ENCODE measurements at regions not wholly inside any gene's neighbourhood (a gene's known extent, or its start where the extent isn't known, plus 50 kb on each side); places are given as distances from the start of the nearest gene placed in this dataset.

DNA sequence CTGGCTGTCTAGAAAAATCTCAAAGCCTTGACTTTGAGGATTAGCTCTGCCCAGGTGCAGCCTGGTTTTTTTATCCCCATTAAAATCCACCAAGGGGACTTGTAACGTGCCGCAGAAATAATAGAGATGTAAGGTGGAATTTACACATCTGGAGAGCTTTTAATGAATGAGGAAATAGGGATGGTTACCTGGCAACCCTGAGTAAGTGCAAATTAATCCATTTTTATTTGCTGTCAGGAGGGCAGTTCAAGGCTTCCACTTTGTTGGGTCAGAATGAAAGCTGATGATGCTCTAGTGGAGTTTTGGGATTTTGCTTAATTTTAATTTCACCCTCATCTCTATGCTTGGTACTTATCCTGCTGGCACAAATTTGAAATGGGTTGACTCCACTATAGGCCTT is 163.4 kb upstream of the CEP162 start:
- Histone ChIP-seq H3K18ac (ENCODE audit: low read length) (no peak overlapping the region), H2BK120ac (ENCODE audit: insufficient read depth, low read length, poor library complexity) (no peak overlapping the region), H3K36me3 (ENCODE audit: control insufficient read depth in 1 of 2, insufficient read depth in 2 of 2, low read length in 2 of 2) (no peaks in the 10 kb centered on the region), H3K14ac (ENCODE audit: low read length) (no peak overlapping the region), H4K91ac (ENCODE audit: low read depth, low read length) (no peak overlapping the region), H2AFZ (ENCODE audit: insufficient read depth, low read length, poor library complexity) (no peak overlapping the region), H4K8ac (ENCODE audit: low read depth, low read length) (no peak overlapping the region), H3K27ac (ENCODE audit: low read depth, low read length) (no peak overlapping the region), H2BK5ac (ENCODE audit: low read depth, low read length, poor library complexity) (no peak overlapping the region), H3K4me1 (ENCODE audit: control insufficient read depth in 1 of 2, insufficient read depth in 2 of 2, low read length in 2 of 2) (no peaks in the 10 kb centered on the region), H3K23ac (ENCODE audit: low read length) (no peak overlapping the region), H3K9me3 (ENCODE audit: insufficient read depth, low read depth, low read length) (no peaks in the 10 kb centered on the region), H3K4me2 (ENCODE audit: low read length) (no peak overlapping the region), H3K4ac (ENCODE audit: low read depth, low read length) (no peak overlapping the region), H2AK5ac (ENCODE audit: low read length) (no peak overlapping the region), H3K9ac (ENCODE audit: low read length) (no peak overlapping the region), H3K79me2 (ENCODE audit: control insufficient read depth, insufficient read depth, low read length, poor library complexity) (no peaks in the 10 kb centered on the region), H2BK12ac (ENCODE audit: low read length) (no peak overlapping the region), H3K4me3 (ENCODE audit: low read depth, low read length) (no peak overlapping the region), H4K12ac (ENCODE audit: low read depth, low read length) (no peak overlapping the region), H3K79me1 (ENCODE audit: low read length) (no peaks in the 10 kb centered on the region), H3K27me3 (ENCODE audit: insufficient read depth, low read length) (no peaks in the 10 kb centered on the region)
- WGBS (ENCODE audit: extremely low coverage, insufficient coverage, insufficient read length): no CpG with 5 or more reads among the region's 2 CpGs
- DNase-seq: no peak

GRCh38 chr6:84390334-84390733 is 162.9 kb upstream of the CEP162 start:
- Histone ChIP-seq H3K27me3 (ENCODE audit: insufficient read depth, low read length) (no peaks in the 10 kb centered on the region), H3K18ac (ENCODE audit: low read length) (no peak overlapping the region), H2BK120ac (ENCODE audit: insufficient read depth, low read length, poor library complexity) (no peak overlapping the region), H3K4me1 (ENCODE audit: control insufficient read depth in 1 of 2, insufficient read depth in 2 of 2, low read length in 2 of 2) (no peaks in the 10 kb centered on the region), H2BK12ac (ENCODE audit: low read length) (no peak overlapping the region), H3K36me3 (ENCODE audit: control insufficient read depth in 1 of 2, insufficient read depth in 2 of 2, low read length in 2 of 2) (no peaks in the 10 kb centered on the region), H4K8ac (ENCODE audit: low read depth, low read length) (no peak overlapping the region), H3K4me2 (ENCODE audit: low read length) (no peak overlapping the region), H2AK5ac (ENCODE audit: low read length) (no peak overlapping the region), H2AFZ (ENCODE audit: insufficient read depth, low read length, poor library complexity) (no peak overlapping the region), H3K9me3 (ENCODE audit: insufficient read depth, low read depth, low read length) (no peaks in the 10 kb centered on the region), H3K79me1 (ENCODE audit: low read length) (no peaks in the 10 kb centered on the region), H4K91ac (ENCODE audit: low read depth, low read length) (no peak overlapping the region), H2BK5ac (ENCODE audit: low read depth, low read length, poor library complexity) (no peak overlapping the region), H3K27ac (ENCODE audit: low read depth, low read length) (no peak overlapping the region), H3K4me3 (ENCODE audit: low read depth, low read length) (no peak overlapping the region), H3K4ac (ENCODE audit: low read depth, low read length) (no peak overlapping the region), H3K9ac (ENCODE audit: low read length) (no peak overlapping the region), H3K79me2 (ENCODE audit: control insufficient read depth, insufficient read depth, low read length, poor library complexity) (no peaks in the 10 kb centered on the region), H3K14ac (ENCODE audit: low read length) (no peak overlapping the region), H3K23ac (ENCODE audit: low read length) (no peak overlapping the region), H4K12ac (ENCODE audit: low read depth, low read length) (no peak overlapping the region)
- DNase-seq: no peak
- WGBS (ENCODE audit: extremely low coverage, insufficient coverage, insufficient read length): no CpG with 5 or more reads among the region's 2 CpGs

DNA sequence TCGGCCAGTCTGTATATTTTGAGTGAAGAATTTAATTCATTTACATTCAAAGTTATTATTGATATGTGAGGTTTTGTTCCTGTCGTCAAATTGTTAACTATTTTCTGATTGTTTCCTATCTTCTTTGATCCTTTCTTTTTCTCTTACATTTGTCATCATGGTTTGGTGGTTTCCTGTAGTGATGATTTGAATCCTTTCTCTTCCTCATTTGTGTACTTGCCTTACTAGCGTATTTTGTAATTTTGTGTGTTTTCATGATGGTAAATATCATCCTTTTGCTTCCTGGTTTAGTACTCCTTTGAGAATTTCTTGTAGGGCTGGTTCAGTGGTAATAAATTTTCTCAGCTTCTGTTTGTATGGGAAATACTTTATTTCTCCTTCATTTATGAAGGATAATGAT is 151.7 kb upstream of the CEP162 start:
- Histone ChIP-seq H3K79me1 (ENCODE audit: low read length) (no peaks in the 10 kb centered on the region), H3K79me2 (ENCODE audit: control insufficient read depth, insufficient read depth, low read length, poor library complexity) (no peaks in the 10 kb centered on the region)

DNA sequence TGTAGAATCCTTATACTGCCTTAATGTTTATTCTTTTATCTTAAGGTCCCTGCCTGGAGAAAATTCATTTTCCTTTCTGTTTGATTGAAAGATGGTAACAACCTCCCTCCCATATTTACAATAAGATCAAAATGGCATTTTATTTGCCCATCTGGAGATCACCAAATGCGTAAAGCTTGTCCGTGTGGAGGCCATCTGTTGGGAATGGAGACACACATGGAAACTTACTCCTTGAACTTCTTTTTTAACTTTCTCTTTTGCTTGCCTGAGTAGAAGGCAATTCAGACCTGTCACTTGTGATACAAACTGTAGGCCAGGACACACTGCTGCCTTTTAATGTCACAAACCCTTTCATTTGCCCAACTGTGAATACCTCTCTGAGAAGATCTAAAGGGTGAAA is 144.8 kb upstream of the CEP162 start:
- Histone ChIP-seq H2BK120ac (ENCODE audit: insufficient read depth, low read length, poor library complexity) (no peak overlapping the region), H2BK12ac (ENCODE audit: low read length) (no peak overlapping the region), H3K27me3 (ENCODE audit: insufficient read depth, low read length) (no peaks in the 10 kb centered on the region), H3K4me3 (ENCODE audit: low read depth, low read length) (no peak overlapping the region), H3K9ac (ENCODE audit: low read length) (no peak overlapping the region), H3K36me3 (ENCODE audit: control insufficient read depth in 1 of 2, insufficient read depth in 2 of 2, low read length in 2 of 2) (no peaks in the 10 kb centered on the region), H3K23ac (ENCODE audit: low read length) (no peak overlapping the region), H4K12ac (ENCODE audit: low read depth, low read length) (no peak overlapping the region), H3K4ac (ENCODE audit: low read depth, low read length) (no peak overlapping the region), H4K8ac (ENCODE audit: low read depth, low read length) (no peak overlapping the region), H2AFZ (ENCODE audit: insufficient read depth, low read length, poor library complexity) (no peak overlapping the region), H3K14ac (ENCODE audit: low read length) (no peak overlapping the region), H3K9me3 (ENCODE audit: insufficient read depth, low read depth, low read length) (no peaks in the 10 kb centered on the region), H3K27ac (ENCODE audit: low read depth, low read length) (no peak overlapping the region), H3K79me2 (ENCODE audit: control insufficient read depth, insufficient read depth, low read length, poor library complexity) (no peaks in the 10 kb centered on the region), H3K18ac (ENCODE audit: low read length) (no peak overlapping the region), H3K4me1 (ENCODE audit: control insufficient read depth in 1 of 2, insufficient read depth in 2 of 2, low read length in 2 of 2) (no peaks in the 10 kb centered on the region), H4K91ac (ENCODE audit: low read depth, low read length) (no peak overlapping the region), H2AK5ac (ENCODE audit: low read length) (no peak overlapping the region), H3K79me1 (ENCODE audit: low read length) (no peaks in the 10 kb centered on the region), H3K4me2 (ENCODE audit: low read length) (no peak overlapping the region), H2BK5ac (ENCODE audit: low read depth, low read length, poor library complexity) (no peak overlapping the region)
- no peak for DNase-seq
- WGBS (ENCODE audit: extremely low coverage, insufficient coverage, insufficient read length): no CpG with 5 or more reads among the region's 2 CpGs

More for the DNA sequence above, 151.7 kb upstream of the CEP162 start:
- Histone ChIP-seq H3K27me3 (ENCODE audit: insufficient read depth, low read length) (no peaks in the 10 kb centered on the region), H3K14ac (ENCODE audit: low read length) (no peak overlapping the region), H2BK12ac (ENCODE audit: low read length) (no peak overlapping the region), H2AFZ (ENCODE audit: insufficient read depth, low read length, poor library complexity) (no peak overlapping the region), H3K36me3 (ENCODE audit: control insufficient read depth in 1 of 2, insufficient read depth in 2 of 2, low read length in 2 of 2) (no peaks in the 10 kb centered on the region), H3K4me1 (ENCODE audit: control insufficient read depth in 1 of 2, insufficient read depth in 2 of 2, low read length in 2 of 2) (no peaks in the 10 kb centered on the region), H4K8ac (ENCODE audit: low read depth, low read length) (no peak overlapping the region), H2BK5ac (ENCODE audit: low read depth, low read length, poor library complexity) (no peak overlapping the region), H3K27ac (ENCODE audit: low read depth, low read length) (no peak overlapping the region), H3K23ac (ENCODE audit: low read length) (no peak overlapping the region), H4K91ac (ENCODE audit: low read depth, low read length) (no peak overlapping the region), H3K4me2 (ENCODE audit: low read length) (no peak overlapping the region), H3K18ac (ENCODE audit: low read length) (no peak overlapping the region), H3K9me3 (ENCODE audit: insufficient read depth, low read depth, low read length) (peaks cover 1% of the 10 kb centered on the region), H2AK5ac (ENCODE audit: low read length) (no peak overlapping the region), H3K4ac (ENCODE audit: low read depth, low read length) (no peak overlapping the region), H2BK120ac (ENCODE audit: insufficient read depth, low read length, poor library complexity) (no peak overlapping the region), H3K4me3 (ENCODE audit: low read depth, low read length) (no peak overlapping the region), H4K12ac (ENCODE audit: low read depth, low read length) (no peak overlapping the region), H3K9ac (ENCODE audit: low read length) (no peak overlapping the region)
- DNase-seq: no peak
- no CpG with 5 or more reads among the region's 3 CpGs for WGBS (ENCODE audit: extremely low coverage, insufficient coverage, insufficient read length)

Data from trophoblast cell (in vitro differentiated cells and primary cell).